Astrocyte (in vitro differentiated cells and primary cell): ENCODE measurements at regions not wholly inside any gene's neighbourhood (a gene's known extent, or its start where the extent isn't known, plus 50 kb on each side); places are given as distances from the start of the nearest gene placed in this dataset.

ENCODE experiments used
- DNase-seq: peaks from one replicate; pipeline ENCODE4 v3.0.0-alpha.2; 2010; ENCODE audit warnings: low read depth
- FAIRE-seq: peaks from 2 replicates; lab custom pipeline; 2011; peaks lifted over from hg19 to GRCh38; lab: Jason Lieb, UNC
- H2AFZ ChIP-seq: 2 replicates; pipeline ENCODE4 v1.6.0; 2012; ENCODE audit warnings: low read depth, low read length, inconsistent platforms
- H3K27ac ChIP-seq: 2 replicates; pipeline ENCODE4 v1.5.1; 2011; ENCODE audit warnings: low read depth, low read length, inconsistent platforms
- H3K27me3 ChIP-seq: 2 replicates; pipeline ENCODE4 v1.6.0; 2011; ENCODE audit warnings: low read length, inconsistent platforms; ENCODE audit not compliant: insufficient read depth
- H3K36me3 ChIP-seq: 2 replicates; pipeline ENCODE4 v1.5.1; 2011; ENCODE audit warnings: low read length, inconsistent platforms; ENCODE audit not compliant: insufficient read depth
- H3K4me1 ChIP-seq: 2 replicates; pipeline ENCODE4 v1.5.1; 2011; ENCODE audit warnings: low read length, inconsistent platforms; ENCODE audit not compliant: insufficient read depth
- H3K4me2 ChIP-seq: 2 replicates; pipeline ENCODE4 v1.6.0; 2012; ENCODE audit warnings: low read length, inconsistent platforms
- H3K4me3 ChIP-seq: 2 replicates; pipeline ENCODE4 v1.5.1; 2011; ENCODE audit warnings: low read depth, mild to moderate bottlenecking, low read length, inconsistent platforms; ENCODE audit not compliant: insufficient read depth
- H3K79me2 ChIP-seq: 2 replicates; pipeline ENCODE4 v1.6.0; 2012; ENCODE audit warnings: mild to moderate bottlenecking, low read length, inconsistent platforms; ENCODE audit not compliant: insufficient read depth
- H3K9ac ChIP-seq: 2 replicates; pipeline ENCODE4 v1.6.0; 2012; ENCODE audit warnings: mild to moderate bottlenecking, low read length, inconsistent platforms
- H3K9me3 ChIP-seq: 2 replicates; pipeline ENCODE4 v1.5.1; 2012; ENCODE audit warnings: low read depth, mild to moderate bottlenecking, low read length, inconsistent platforms; ENCODE audit not compliant: insufficient read depth
- H4K20me1 ChIP-seq: 2 replicates; pipeline ENCODE4 v1.6.0; 2012; ENCODE audit warnings: low read length, inconsistent platforms; ENCODE audit not compliant: insufficient read depth
- H3K27ac Mint-ChIP-seq: one replicate; pipeline ENCODE4 v1.8.0; 2021; ENCODE audit warnings: mild to moderate bottlenecking, mixed read lengths; ENCODE audit not compliant: unreplicated experiment
- H3K27me3 Mint-ChIP-seq: one replicate; pipeline ENCODE4 v1.8.0; 2021; ENCODE audit warnings: low read depth, mixed read lengths; ENCODE audit not compliant: unreplicated experiment
- H3K36me3 Mint-ChIP-seq: one replicate; pipeline ENCODE4 v1.8.0; 2021; ENCODE audit warnings: low read depth, mixed read lengths; ENCODE audit not compliant: unreplicated experiment
- H3K4me1 Mint-ChIP-seq: one replicate; pipeline ENCODE4 v1.8.0; 2021; ENCODE audit warnings: low read depth, mixed read lengths; ENCODE audit not compliant: unreplicated experiment
- H3K4me3 Mint-ChIP-seq: one replicate; pipeline ENCODE4 v1.8.0; 2021; ENCODE audit warnings: mild to moderate bottlenecking, moderate library complexity, mixed read lengths; ENCODE audit not compliant: unreplicated experiment
- H3K9me3 Mint-ChIP-seq: one replicate; pipeline ENCODE4 v1.8.0; 2021; ENCODE audit warnings: mild to moderate bottlenecking, mixed read lengths; ENCODE audit not compliant: unreplicated experiment
- CTCF ChIP-seq: IDR thresholded peaks from 2 replicates; pipeline ENCODE4 v1.5.1; 2011; ENCODE audit warnings: low read depth, mild to moderate bottlenecking, inconsistent platforms, low read length, moderate library complexity; ENCODE audit not compliant: insufficient read depth
- EZH2 ChIP-seq: IDR thresholded peaks from 2 replicates; pipeline ENCODE4 v1.6.1; 2012; ENCODE audit warnings: mild to moderate bottlenecking, low read length, inconsistent platforms; ENCODE audit not compliant: insufficient read depth

GRCh38 chr9:1115370-1115769 is 65.2 kb downstream of the DMRT2 start:
- Histone ChIP-seq H3K27me3 (no peaks in the 10 kb centered on the region), H3K4me3 (no peak overlapping the region), H3K36me3 (no peaks in the 10 kb centered on the region), H3K9me3 (peaks cover 4% of the 10 kb centered on the region), H3K27ac (no peak overlapping the region), H3K9ac (no peak overlapping the region), H4K20me1 (no peaks in the 10 kb centered on the region), H2AFZ (no peak overlapping the region), H3K4me1 (no peaks in the 10 kb centered on the region), H3K79me2 (no peaks in the 10 kb centered on the region), H3K4me2 (no peak overlapping the region)
- Mint-ChIP-seq H3K36me3 (no peaks in the 10 kb centered on the region), H3K4me1 (no peaks in the 10 kb centered on the region), H3K4me3 (no peak overlapping the region), H3K27me3 (peaks cover 2% of the 10 kb centered on the region), H3K9me3 (no peaks in the 10 kb centered on the region), H3K27ac (no peak overlapping the region)
- TF ChIP-seq CTCF (no peak), EZH2 (no peak)
- no peak for DNase-seq
- FAIRE-seq, result no peak

DNA sequence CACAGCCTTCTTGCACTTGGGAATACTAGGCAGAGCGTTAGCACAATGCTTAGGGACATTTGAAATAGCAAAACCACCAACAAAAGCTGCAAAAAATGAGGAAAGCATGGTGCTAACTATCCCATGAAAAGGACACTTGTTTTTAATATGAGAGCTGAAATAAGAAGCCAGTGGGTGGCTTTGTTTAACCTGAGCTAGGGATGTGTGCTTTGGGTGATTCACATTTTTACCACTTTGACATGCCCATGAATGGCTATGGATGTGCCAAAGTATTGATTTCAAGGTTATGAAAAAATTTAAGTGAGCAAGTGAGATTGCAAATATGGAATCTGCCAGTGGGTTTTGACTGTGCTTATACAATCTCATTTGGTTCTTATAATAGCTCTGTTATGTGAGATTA is 67.3 kb downstream of the DMRT2 start:
- H3K9ac ChIP-seq, result no peak overlapping the region
- H3K9me3 ChIP-seq, result peaks cover 4% of the 10 kb centered on the region
- no peaks in the 10 kb centered on the region for H3K36me3 Mint-ChIP-seq
- no peak for DNase-seq
- no peaks in the 10 kb centered on the region for H4K20me1 ChIP-seq
- no peak for FAIRE-seq
- H2AFZ ChIP-seq, result no peak overlapping the region
- H3K4me2 ChIP-seq, result no peak overlapping the region
- H3K9me3 Mint-ChIP-seq, result no peaks in the 10 kb centered on the region
- H3K27ac ChIP-seq, result no peak overlapping the region
- no peak overlapping the region for H3K4me3 ChIP-seq
- no peaks in the 10 kb centered on the region for H3K4me1 Mint-ChIP-seq
- H3K4me1 ChIP-seq, result no peaks in the 10 kb centered on the region
- no peak overlapping the region for H3K27ac Mint-ChIP-seq
- no peaks in the 10 kb centered on the region for H3K79me2 ChIP-seq
- H3K36me3 ChIP-seq, result no peaks in the 10 kb centered on the region
- TF ChIP-seq CTCF (no peak), EZH2 (no peak)
- no peak overlapping the region for H3K4me3 Mint-ChIP-seq
- H3K27me3 ChIP-seq, result no peaks in the 10 kb centered on the region
- H3K27me3 Mint-ChIP-seq, result peaks cover 2% of the 10 kb centered on the region

DNA sequence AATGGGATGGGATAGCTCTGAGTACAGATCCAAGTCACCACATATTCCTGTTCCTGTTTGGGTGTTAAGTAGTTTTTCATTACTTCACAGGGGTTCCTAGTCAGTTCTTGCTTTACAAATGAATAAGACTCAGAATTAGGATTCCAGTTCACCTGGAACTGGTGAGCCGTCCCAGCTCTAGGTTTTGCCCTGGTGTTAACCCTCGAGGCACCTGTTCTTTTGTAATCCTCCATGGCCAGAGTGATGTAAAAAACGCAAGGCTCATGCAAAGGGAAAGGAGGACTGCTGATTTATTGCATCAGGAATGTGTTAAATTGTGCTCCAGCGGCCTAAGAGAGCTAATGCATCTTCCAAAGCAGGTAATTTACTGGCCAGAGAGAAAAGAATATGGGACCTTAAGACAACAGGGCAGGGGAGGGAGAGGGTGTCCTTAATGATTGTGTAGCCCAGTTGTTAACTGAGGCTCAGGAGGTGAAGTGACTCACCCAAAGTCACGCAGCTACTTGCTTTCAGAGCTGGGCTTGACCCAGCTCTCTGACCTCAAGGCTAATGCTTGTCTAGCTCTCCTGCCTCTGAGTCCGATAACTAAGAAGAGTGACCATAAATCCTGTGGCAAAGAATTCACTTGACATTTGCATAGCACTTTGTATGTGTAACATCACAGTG is 70.5 kb downstream of the DMRT2 start:
- Histone ChIP-seq H3K4me2 (no peak overlapping the region), H3K4me1 (no peaks in the 10 kb centered on the region), H3K79me2 (no peaks in the 10 kb centered on the region), H3K9ac (no peak overlapping the region), H4K20me1 (no peaks in the 10 kb centered on the region), H3K4me3 (no peak overlapping the region), H3K9me3 (no peaks in the 10 kb centered on the region), H3K36me3 (no peaks in the 10 kb centered on the region), H3K27ac (no peak overlapping the region), H3K27me3 (no peaks in the 10 kb centered on the region), H2AFZ (no peak overlapping the region)
- no peak for TF ChIP-seq CTCF
- TF ChIP-seq EZH2, result no peak
- no peak for FAIRE-seq
- Mint-ChIP-seq H3K27me3 (no peaks in the 10 kb centered on the region), H3K27ac (no peak overlapping the region), H3K4me1 (peaks cover 7% of the 10 kb centered on the region), H3K4me3 (no peak overlapping the region), H3K36me3 (no peaks in the 10 kb centered on the region), H3K9me3 (no peaks in the 10 kb centered on the region)
- no peak for DNase-seq
